A549 (cell line): ENCODE measurements at regions not wholly inside any gene's neighbourhood (a gene's known extent, or its start where the extent isn't known, plus 50 kb on each side); places are given as distances from the start of the nearest gene placed in this dataset.

Experiments used
- ATAC-seq, 2 experiments: fragments of 200-7000 bp in 1 of 2; fragments of >200 bp in 1 of 2; cut with Nextera tagmentation in 1 of 2; cut with Tn5 transposase in 1 of 2; 3 replicates each; pipeline versions ENCODE4 v1.8.0 to v1.9.1; 2018 to 2020; ENCODE audit warnings: mild to moderate bottlenecking in 1 of 2, moderate library complexity in 1 of 2
- CTCF ChIA-PET: fragments of 300-600 bp; sonication (Branson Sonifier 250); formaldehyde crosslinking; extraction: SDS; loops from one replicate; lab custom pipeline; 2021; ENCODE audit warnings: antibody characterized with exemption, inconsistent platforms; lab: Yijun Ruan, JAX
- POLR2A ChIA-PET: fragments of 350-600 bp; formaldehyde crosslinking; extraction: SDS; loops from one replicate; lab custom pipeline; 2021; ENCODE audit warnings: antibody characterized with exemption, inconsistent platforms; lab: Yijun Ruan, JAX
- DNase-seq, 2 experiments: peaks; one replicate each; pipeline versions ENCODE4 v3.0.0 to v3.0.0-alpha.2; 2011 to 2016; ENCODE audit warnings: low read depth in 1 of 2, low spot score in 1 of 2
- FAIRE-seq: peaks from 2 replicates; lab custom pipeline; 2011; peaks lifted over from hg19 to GRCh38; lab: Jason Lieb, UNC
- H3K27ac ChIP-seq, 2 experiments: fragments of >200 bp; sonication (Bioruptor Twin); formaldehyde crosslinking; 3 replicates each; pipeline ENCODE4 v1.5.1; 2016 to 2017
- H3K4me1 ChIP-seq: fragments of >200 bp; sonication (Bioruptor Twin); formaldehyde crosslinking; 3 replicates; pipeline ENCODE4 v1.6.1; 2016
- H3K4me2 ChIP-seq: fragments of >200 bp; sonication (Bioruptor Twin); formaldehyde crosslinking; 3 replicates; pipeline ENCODE4 v1.6.1; 2016
- H3K4me3 ChIP-seq: fragments of >200 bp; sonication (Bioruptor Twin); formaldehyde crosslinking; 3 replicates; pipeline ENCODE4 v1.5.1; 2016
- H3K9me3 ChIP-seq: fragments of >200 bp; sonication (Bioruptor Twin); formaldehyde crosslinking; 3 replicates; pipeline ENCODE4 v1.6.1; 2016
- CBX8 ChIP-seq: fragments of 200-600 bp; sonication (generic); IDR thresholded peaks from 2 replicates; pipeline ENCODE4 v1.6.1; 2016
- CHD2 ChIP-seq: fragments of 150-350 bp; IDR thresholded peaks from 2 replicates; pipeline ENCODE4 v1.6.1; 2014; ENCODE audit warnings: low read length; ENCODE audit not compliant: partially characterized antibody
- EHF ChIP-seq: fragments of 250-450 bp; sonication (Bioruptor Pico); IDR thresholded peaks from 2 replicates; pipeline ENCODE4 v1.5.0; 2020; ENCODE audit warnings: mild to moderate bottlenecking
- EHMT2 ChIP-seq: fragments of 200-600 bp; sonication (generic); IDR thresholded peaks from 2 replicates; pipeline ENCODE4 v1.6.1; 2016; ENCODE audit warnings: antibody characterized with exemption, low read depth, mild to moderate bottlenecking, moderate library complexity
- ESRRA ChIP-seq: fragments of 150-350 bp; IDR thresholded peaks from 2 replicates; pipeline ENCODE4 v1.6.1; 2014; ENCODE audit warnings: mild to moderate bottlenecking, low read length, borderline replicate concordance
- FOSB ChIP-seq: fragments of 250-450 bp; sonication (Bioruptor Pico); IDR thresholded peaks from 2 replicates; pipeline ENCODE4 v1.5.0; 2020; ENCODE audit warnings: mild to moderate bottlenecking, moderate library complexity
- FOSL2 ChIP-seq, 2 experiments: fragments of 450-650 bp in 1 of 2; fragments of >200 bp in 1 of 2; sonication (Bioruptor Twin) in 1 of 2; formaldehyde crosslinking; IDR thresholded peaks; 2 replicates each; pipeline versions ENCODE4 v1.5.0 to v1.6.1; 2016 to 2020; ENCODE audit warnings: mild to moderate bottlenecking in 1 of 2, moderate library complexity in 1 of 2
- FOXS1 ChIP-seq: fragments of 250-450 bp; sonication (Bioruptor Pico); IDR thresholded peaks from 2 replicates; pipeline ENCODE4 v1.5.0; 2020; ENCODE audit warnings: mild to moderate bottlenecking, moderate library complexity
- GATA3 ChIP-seq: IDR thresholded peaks from 2 replicates; pipeline ENCODE4 v1.6.1; 2012; ENCODE audit warnings: borderline replicate concordance
- HEYL ChIP-seq: fragments of 250-450 bp; sonication (Bioruptor Pico); IDR thresholded peaks from 2 replicates; pipeline ENCODE4 v1.8.0; 2021; ENCODE audit warnings: mild to moderate bottlenecking, moderate library complexity
- HMGXB4 ChIP-seq: fragments of 250-450 bp; sonication (Bioruptor Pico); IDR thresholded peaks from 2 replicates; pipeline ENCODE4 v1.5.0; 2021; ENCODE audit warnings: mild to moderate bottlenecking, moderate library complexity, borderline replicate concordance
- HOXA7 ChIP-seq: fragments of 250-450 bp; sonication (Bioruptor Pico); IDR thresholded peaks from 2 replicates; pipeline ENCODE4 v1.5.0; 2020; ENCODE audit warnings: mild to moderate bottlenecking, moderate library complexity
- HOXB5 ChIP-seq: fragments of 250-450 bp; sonication (Bioruptor Pico); IDR thresholded peaks from 2 replicates; pipeline ENCODE4 v1.5.0; 2020; ENCODE audit warnings: mild to moderate bottlenecking, moderate library complexity
- JUN ChIP-seq, 2 experiments: fragments of >200 bp; sonication (Bioruptor Twin); formaldehyde crosslinking; IDR thresholded peaks; 2 replicates in 1 of 2; 3 replicates in 1 of 2; pipeline ENCODE4 v1.6.1; 2016 to 2017
- KDM1A ChIP-seq: fragments of 200-600 bp; sonication (generic); IDR thresholded peaks from 2 replicates; pipeline ENCODE4 v1.6.1; 2016; ENCODE audit warnings: low read depth, mild to moderate bottlenecking
- KDM5A ChIP-seq: fragments of 200-600 bp; sonication (generic); IDR thresholded peaks from 2 replicates; pipeline ENCODE4 v1.6.1; 2016; ENCODE audit warnings: antibody characterized with exemption, mild to moderate bottlenecking
- MAFK ChIP-seq: fragments of 450-650 bp; IDR thresholded peaks from 2 replicates; pipeline ENCODE4 v1.6.1; 2014; ENCODE audit not compliant: partially characterized antibody
- NFE2L2 ChIP-seq: fragments of 150-350 bp; conservative IDR thresholded peaks from 2 replicates; pipeline ENCODE4 v1.6.1; 2014; ENCODE audit warnings: low read length
- NPAS2 ChIP-seq: fragments of 250-450 bp; sonication (Bioruptor Pico); IDR thresholded peaks from 2 replicates; pipeline ENCODE4 v1.8.0; 2022; ENCODE audit warnings: mild to moderate bottlenecking, moderate library complexity, borderline replicate concordance
- PBX3 ChIP-seq: IDR thresholded peaks from 2 replicates; pipeline ENCODE4 v1.6.1; 2012
- RAD21 ChIP-seq, 2 experiments: fragments of >200 bp in 1 of 2; sonication (Bioruptor Twin) in 1 of 2; formaldehyde crosslinking in 1 of 2; IDR thresholded peaks in 1 of 2; conservative IDR thresholded peaks in 1 of 2; 2 replicates in 1 of 2; 3 replicates in 1 of 2; pipeline ENCODE4 v1.6.1; 2012 to 2018; ENCODE audit warnings: inconsistent platforms in 1 of 2
- RARB ChIP-seq: fragments of 250-450 bp; sonication (Bioruptor Pico); IDR thresholded peaks from 2 replicates; pipeline ENCODE4 v1.8.0; 2021; ENCODE audit warnings: mild to moderate bottlenecking, moderate library complexity
- RFX5 ChIP-seq: fragments of 450-650 bp; IDR thresholded peaks from 2 replicates; pipeline ENCODE4 v1.7.1; 2014; ENCODE audit warnings: antibody characterized with exemption, mild to moderate bottlenecking, moderate library complexity
- ZC3H11A ChIP-seq: fragments of 450-650 bp; IDR thresholded peaks from 2 replicates; pipeline ENCODE4 v1.6.1; 2014; ENCODE audit warnings: antibody characterized with exemption, mild to moderate bottlenecking
- WGBS: methylation state at CpG from one replicate; pipeline ENCODE4 v1.1.6; 2017; ENCODE audit errors: missing lambda C conversion rate; 5-methylcytosine and 5-hydroxymethylcytosine counted together
- TF ChIP-seq, protein P1 (sequence below): IDR thresholded peaks from 2 replicates; pipeline ENCODE4 v1.6.1; 2012

DNA sequence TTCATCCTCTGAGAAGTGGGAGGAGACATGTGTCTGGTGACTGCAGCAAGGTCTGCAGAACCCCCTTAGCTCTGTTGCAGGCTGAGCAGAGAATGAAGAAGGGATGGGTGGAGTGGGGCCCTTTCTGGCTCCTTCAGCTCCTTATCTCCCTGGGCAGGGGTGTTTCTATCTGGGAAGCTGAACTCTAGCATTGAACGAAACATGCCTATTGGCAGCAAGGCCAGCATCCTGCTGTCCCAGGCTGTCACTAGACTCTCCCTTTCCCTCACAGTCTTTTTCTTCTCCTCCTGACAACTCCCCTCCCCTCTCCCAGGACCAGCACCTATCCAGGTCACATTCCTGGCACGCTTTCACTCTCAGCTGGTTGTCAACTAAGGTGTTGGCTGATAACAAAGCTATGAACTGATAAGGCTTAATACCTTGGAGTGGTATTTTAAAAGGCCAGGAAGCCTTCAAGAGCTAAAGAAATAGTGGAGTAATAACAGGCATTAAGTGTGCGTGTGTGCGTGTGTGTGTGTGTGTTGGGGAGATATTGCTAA, 128.8 kb upstream of the FZD8 start:
- TF ChIP-seq EHF (CRISPR knock-in tag) (no peak), HOXB5 (no peak), PBX3 (no peak), HEYL (no peak), EHMT2 (no peak), GATA3 (no peak), NPAS2 (CRISPR knock-in tag) (no peak), NFE2L2 (no peak), FOSL2 (IDR thresholded peaks at IDR 0.05) (no peak), FOSL2 (CRISPR knock-in tag; IDR thresholded peaks at IDR 0.05) (no peak), RAD21 (conservative IDR thresholded peaks at IDR 0.05 in 1 of 2, IDR thresholded peaks at IDR 0.05 in 1 of 2) (no peak), KDM5A (no peak)
- TF ChIP-seq, protein P1, sequence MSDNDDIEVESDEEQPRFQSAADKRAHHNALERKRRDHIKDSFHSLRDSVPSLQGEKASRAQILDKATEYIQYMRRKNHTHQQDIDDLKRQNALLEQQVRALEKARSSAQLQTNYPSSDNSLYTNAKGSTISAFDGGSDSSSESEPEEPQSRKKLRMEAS, result no peak
- CTCF ChIA-PET, result interaction anchor here (0.9 to 1.2 kb wide), 4 partner anchors 10 to 136 kb away, joined by 3 to 4 read pairs (median 3); no protein-coding TSS in a partner anchor
- ATAC-seq, result no peak

GRCh38 chr10:35769795-35770194, 127.7 kb upstream of the FZD8 start:
- ATAC-seq (no peak), DNase-seq (no peak), FAIRE-seq (no peak)
- TF ChIP-seq, protein P1, result no peak
- TF ChIP-seq RFX5 (no peak), FOSB (CRISPR knock-in tag) (no peak), FOXS1 (CRISPR knock-in tag) (no peak)
- no peaks in the 10 kb centered on the region for H3K4me1 ChIP-seq
- no peak overlapping the region for H3K4me3 ChIP-seq
- peaks cover 2% of the 10 kb centered on the region; the same call in 1 of the 3 replicates for H3K9me3 ChIP-seq
- no peak overlapping the region for H3K27ac ChIP-seq
- CTCF ChIA-PET, result interaction anchor here (1.2 kb wide), 2 partner anchors 11 to 12 kb away, joined by 3 to 4 read pairs; no protein-coding TSS in a partner anchor
- H3K4me2 ChIP-seq, result no peak overlapping the region
- POLR2A ChIA-PET, result no interaction called here

More for the DNA sequence above, 128.8 kb upstream of the FZD8 start:
- POLR2A ChIA-PET, result no interaction called here
- peaks cover 2% of the 10 kb centered on the region; the same call in 1 of the 3 replicates for H3K9me3 ChIP-seq
- DNase-seq, result no peak
- no peak for FAIRE-seq
- 60% methylated on average over 4 of the region's 4 CpGs for WGBS
- no peak overlapping the region for H3K4me3 ChIP-seq
- no peaks in the 10 kb centered on the region for H3K4me1 ChIP-seq
- no peak overlapping the region for H3K4me2 ChIP-seq
- H3K27ac ChIP-seq, result no peak overlapping the region

GRCh38 chr10:35768731-35769130, 126.6 kb upstream of the FZD8 start:
- ATAC-seq (no peak), DNase-seq (no peak), FAIRE-seq (peak; percentile 76)
- no peak for TF ChIP-seq EHMT2
- no peak for TF ChIP-seq NPAS2 (CRISPR knock-in tag)
- TF ChIP-seq KDM5A, result no peak
- no peak for TF ChIP-seq HOXA7 (CRISPR knock-in tag)
- ChIA-PET POLR2A (no interaction called here), CTCF (interaction anchor here (0.7 to 1.4 kb wide), 2 partner anchors 11 to 614 kb away, joined by 3 to 4 read pairs; no protein-coding TSS in a partner anchor)
- Histone ChIP-seq H3K4me3 (no peak overlapping the region), H3K4me1 (no peaks in the 10 kb centered on the region), H3K9me3 (peaks cover 2% of the 10 kb centered on the region; the same call in 1 of the 3 replicates), H3K4me2 (no peak overlapping the region), H3K27ac (no peak overlapping the region)
- WGBS, result 49% methylated on average over 6 of the region's 6 CpGs

DNA sequence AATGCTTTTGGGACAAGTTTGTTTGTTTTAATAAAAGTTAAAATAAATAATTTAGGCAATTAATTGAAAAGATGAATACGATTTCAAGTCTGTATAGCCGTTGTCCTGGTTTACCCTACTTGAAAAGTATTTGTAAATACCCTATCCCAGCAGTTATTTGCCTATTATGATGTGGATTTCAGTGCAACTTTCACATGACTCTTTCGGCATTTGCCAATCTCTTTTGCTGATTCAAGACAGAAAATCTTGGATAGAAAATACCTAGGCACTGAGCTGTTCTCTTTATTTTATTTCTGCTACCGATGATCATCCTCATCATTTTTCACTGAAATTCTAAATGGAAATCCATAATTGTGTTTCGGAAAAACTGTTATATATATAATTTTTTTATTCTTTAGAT, 125.9 kb upstream of the FZD8 start:
- POLR2A ChIA-PET, result no interaction called here
- WGBS, result 48% methylated on average over 5 of the region's 5 CpGs
- no peak for FAIRE-seq
- TF ChIP-seq MAFK, result no peak
- TF ChIP-seq ESRRA, result no peak
- no peak for TF ChIP-seq FOSB (CRISPR knock-in tag)
- no peak for TF ChIP-seq RARB
- TF ChIP-seq CBX8, result no peak
- no peak for TF ChIP-seq ZC3H11A
- TF ChIP-seq GATA3, result no peak
- TF ChIP-seq KDM1A, result no peak
- no peak for TF ChIP-seq HMGXB4 (CRISPR knock-in tag)
- no peak for TF ChIP-seq CHD2
- TF ChIP-seq JUN (IDR thresholded peaks at IDR 0.05), result no peak
- no peak for TF ChIP-seq FOXS1 (CRISPR knock-in tag)

More for the DNA sequence above, 125.9 kb upstream of the FZD8 start:
- no peak overlapping the region for H3K4me3 ChIP-seq
- CTCF ChIA-PET, result interaction anchor here (1.4 kb wide), 1 partner anchor 10 kb away, joined by 4 read pairs; no protein-coding TSS in a partner anchor
- H3K4me2 ChIP-seq, result no peak overlapping the region
- H3K9me3 ChIP-seq, result no peaks in the 10 kb centered on the region
- no peak for ATAC-seq
- H3K27ac ChIP-seq, result no peak overlapping the region
- no peaks in the 10 kb centered on the region for H3K4me1 ChIP-seq
- no peak for DNase-seq
